Subcutaneous abdominal adipose tissue (tissue), 5 donors: ENCODE measurements at regions not wholly inside any gene's neighbourhood (a gene's known extent, or its start where the extent isn't known, plus 50 kb on each side); places are given as distances from the start of the nearest gene placed in this dataset.

Experiments used
- H3K27ac ChIP-seq: one replicate; pipeline ENCODE4 v1.7.0; 2013; ENCODE audit warnings: low read depth, mild to moderate bottlenecking, inconsistent platforms, low read length, moderate library complexity
- H3K27me3 ChIP-seq, 5 donors: one replicate each; pipeline ENCODE4 v1.7.0; 2013; ENCODE audit warnings: low read length in 5 of 5, inconsistent platforms in 1 of 5; ENCODE audit not compliant: control insufficient read depth in 5 of 5, insufficient read depth in 4 of 5
- H3K36me3 ChIP-seq, 5 donors: one replicate each; pipeline ENCODE4 v1.7.0; 2013; ENCODE audit warnings: low read length in 5 of 5; ENCODE audit not compliant: control insufficient read depth in 5 of 5, insufficient read depth in 5 of 5
- H3K4me1 ChIP-seq, 5 donors: one replicate each; pipeline ENCODE4 v1.7.0; 2013; ENCODE audit warnings: low read length in 5 of 5, mild to moderate bottlenecking in 3 of 5, moderate library complexity in 1 of 5; ENCODE audit not compliant: control insufficient read depth in 5 of 5, insufficient read depth in 5 of 5
- H3K4me3 ChIP-seq, 5 donors: one replicate each; pipeline ENCODE4 v1.7.0; 2013; ENCODE audit warnings: low read length in 5 of 5, low read depth in 1 of 5
- H3K9ac ChIP-seq, 5 donors: one replicate each; pipeline ENCODE4 v1.7.0; 2013; ENCODE audit warnings: low read length in 5 of 5, mild to moderate bottlenecking in 4 of 5, moderate library complexity in 3 of 5
- H3K9me3 ChIP-seq, 5 donors: one replicate each; pipeline ENCODE4 v1.7.0; 2013; ENCODE audit warnings: low read length in 5 of 5; ENCODE audit not compliant: control insufficient read depth in 5 of 5
- donor health status: healthy.
- donor health status: healthy.
- donor health status: healthy.
- donor health status: healthy.
- donor health status: healthy.

DNA sequence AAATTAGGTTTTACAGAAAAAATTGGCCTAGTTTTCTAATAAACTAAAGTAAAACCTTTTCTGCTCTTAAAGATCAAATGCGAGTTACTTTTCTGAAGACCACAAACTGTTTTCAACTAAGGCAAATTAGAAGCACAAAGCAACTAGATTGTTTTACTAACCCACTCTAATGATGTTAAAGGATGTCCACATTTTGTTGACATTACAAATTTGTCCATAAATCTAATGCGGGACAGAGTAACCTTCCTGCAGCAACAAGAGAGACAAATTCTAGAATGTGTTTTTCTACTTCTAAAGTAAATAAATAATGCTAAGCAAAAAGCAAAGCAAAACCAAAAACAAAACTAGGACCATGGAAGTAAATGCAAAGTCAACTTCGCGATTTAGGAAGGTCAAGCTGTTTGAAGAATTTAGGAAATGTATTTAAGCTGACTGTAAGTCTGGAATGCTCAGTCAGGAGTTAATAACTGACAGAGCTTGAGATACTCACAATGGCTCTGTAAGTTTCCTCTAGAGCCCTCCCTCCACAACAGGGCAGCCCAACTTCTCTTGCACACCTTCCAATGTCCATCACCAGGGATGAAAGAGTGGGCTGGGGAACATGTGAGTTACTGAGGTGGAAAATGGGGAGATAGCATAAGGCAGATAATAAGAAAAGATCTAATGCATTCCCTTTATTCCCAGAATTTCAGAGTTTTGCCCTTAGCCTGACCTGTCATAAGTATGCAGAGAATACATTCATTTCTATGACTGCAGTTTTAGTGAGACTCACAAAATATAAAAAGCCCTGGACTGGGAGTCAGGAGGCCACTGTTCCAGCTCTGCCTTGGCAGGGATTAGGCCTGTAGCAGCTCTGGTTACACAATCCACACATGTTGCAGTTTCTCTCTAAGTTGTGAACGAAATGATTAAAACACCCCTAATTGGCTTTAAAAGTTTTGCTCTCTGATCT is 158.8 kb downstream of the FOXA2 start:
- Histone ChIP-seq H3K9ac (peak overlapping the region in 1 of 5 donors; percentile 23), H3K27me3 (peaks cover 0 to 10% (median 2%) of the 10 kb centered on the region in 5 donors), H3K36me3 (no peaks in the 10 kb centered on the region), H3K4me3 (no peak overlapping the region), H3K27ac (no peak overlapping the region), H3K4me1 (peaks cover 0 to 4% (median 0%) of the 10 kb centered on the region in 5 donors), H3K9me3 (peaks cover 0 to 2% (median 0%) of the 10 kb centered on the region in 5 donors)

DNA sequence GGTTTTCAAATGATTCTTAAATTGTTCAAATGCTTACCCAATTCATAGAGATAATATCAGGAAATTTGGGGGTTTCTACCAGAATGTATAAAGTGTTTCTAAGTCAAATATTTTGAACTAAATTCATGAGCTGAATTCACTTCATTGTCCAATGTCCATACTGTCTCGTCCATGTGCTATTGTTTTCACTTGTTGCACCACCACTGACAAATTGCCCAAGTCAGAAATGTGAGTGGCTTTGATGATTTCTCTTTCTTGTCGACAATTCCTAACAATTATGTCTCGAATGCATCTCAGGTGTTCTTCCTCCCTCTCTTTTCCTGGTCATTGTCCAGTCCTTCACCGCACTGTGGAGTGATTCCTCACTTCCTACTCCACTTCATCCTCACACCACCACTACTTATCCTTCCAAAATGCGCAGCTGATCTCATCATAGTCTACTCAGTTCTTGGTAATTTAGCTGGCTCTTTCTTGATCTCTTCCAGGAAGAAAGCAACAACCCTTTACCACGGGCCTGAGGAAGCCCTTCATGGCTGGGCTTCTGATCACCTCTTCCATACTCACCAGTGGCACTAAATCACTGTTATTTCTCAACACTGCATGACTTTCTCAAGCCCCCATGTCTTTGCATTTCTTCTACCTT is 161.1 kb downstream of the FOXA2 start:
- peaks cover 0 to 2% (median 0%) of the 10 kb centered on the region in 5 donors for H3K9me3 ChIP-seq
- no peak overlapping the region for H3K9ac ChIP-seq
- no peaks in the 10 kb centered on the region for H3K36me3 ChIP-seq
- H3K27ac ChIP-seq, result no peak overlapping the region
- no peak overlapping the region for H3K4me3 ChIP-seq
- no peaks in the 10 kb centered on the region for H3K27me3 ChIP-seq
- peaks cover 0 to 4% (median 0%) of the 10 kb centered on the region in 5 donors for H3K4me1 ChIP-seq

DNA sequence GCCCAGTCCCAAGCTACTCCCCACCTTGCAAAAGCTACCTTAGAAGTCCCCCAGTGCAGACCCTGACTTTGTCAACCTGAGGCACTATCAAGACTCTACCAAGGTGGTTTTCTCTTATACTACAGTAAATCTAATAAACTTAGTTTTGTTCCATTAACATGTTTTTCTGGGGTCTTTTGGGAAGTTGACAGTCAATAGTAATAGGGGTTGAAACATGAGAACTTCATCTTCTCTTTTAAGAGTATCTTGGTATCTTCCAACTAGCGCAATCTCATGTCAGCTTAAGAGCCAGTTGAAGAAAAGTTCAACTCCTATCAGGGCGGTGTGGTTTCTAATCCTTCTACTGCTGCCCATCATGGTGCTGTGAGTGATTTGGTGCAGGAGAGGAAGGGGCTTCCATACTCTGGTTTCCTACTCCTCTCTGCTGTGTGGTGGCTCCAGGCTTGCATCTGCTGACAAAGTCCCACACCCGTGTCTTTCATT is 164.2 kb downstream of the FOXA2 start:
- H3K4me3 ChIP-seq, result no peak overlapping the region
- no peaks in the 10 kb centered on the region for H3K36me3 ChIP-seq
- peaks cover 0 to 4% (median 0%) of the 10 kb centered on the region in 5 donors for H3K4me1 ChIP-seq
- no peak overlapping the region for H3K9ac ChIP-seq
- no peaks in the 10 kb centered on the region for H3K27me3 ChIP-seq
- no peak overlapping the region for H3K27ac ChIP-seq
- H3K9me3 ChIP-seq, result peaks cover 0 to 2% (median 0%) of the 10 kb centered on the region in 5 donors

DNA sequence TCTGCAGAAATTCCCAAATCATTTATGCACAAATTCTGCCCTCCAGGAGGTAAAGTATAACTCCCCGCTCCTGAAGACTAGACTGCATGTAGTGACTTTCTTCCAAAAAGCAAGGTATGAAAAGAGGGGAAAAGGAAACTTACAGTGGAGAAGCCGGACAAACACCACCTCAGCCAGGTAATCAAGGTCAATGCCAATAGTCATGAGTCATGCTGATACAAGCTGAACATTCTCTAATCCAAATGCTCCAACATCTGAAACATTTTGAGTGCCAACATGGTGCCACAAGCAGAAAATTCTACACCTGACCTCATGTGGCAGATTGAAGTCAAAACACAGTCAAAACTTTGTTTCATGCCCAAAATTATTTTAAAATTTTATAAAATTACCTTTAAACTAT is 165.6 kb downstream of the FOXA2 start:
- H3K4me1 ChIP-seq, result peaks cover 0 to 9% (median 6%) of the 10 kb centered on the region in 5 donors
- no peaks in the 10 kb centered on the region for H3K27me3 ChIP-seq
- H3K9ac ChIP-seq, result no peak overlapping the region
- H3K9me3 ChIP-seq, result no peaks in the 10 kb centered on the region
- H3K36me3 ChIP-seq, result no peaks in the 10 kb centered on the region
- H3K4me3 ChIP-seq, result no peak overlapping the region
- no peak overlapping the region for H3K27ac ChIP-seq

DNA sequence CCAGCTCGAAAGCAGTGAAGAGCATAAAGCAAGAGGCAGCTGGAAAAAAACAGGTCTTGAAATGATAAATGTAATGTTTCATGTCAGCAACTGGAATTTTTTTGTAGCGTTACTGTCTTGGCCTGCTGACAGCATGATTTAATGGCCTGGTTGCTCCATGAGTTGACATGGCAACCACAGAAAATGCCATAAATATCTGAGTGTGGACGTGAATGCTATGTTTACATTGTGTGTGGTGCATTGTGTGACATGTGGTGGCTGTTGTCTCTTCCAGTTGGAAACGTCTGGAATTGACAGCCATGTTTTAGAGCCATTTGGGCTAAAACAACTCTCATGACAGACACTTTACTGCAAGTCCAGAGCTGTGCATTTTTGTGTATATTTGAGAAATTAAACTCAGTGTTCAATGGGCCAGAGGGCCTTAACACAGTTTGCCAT is 170.0 kb downstream of the FOXA2 start:
- Histone ChIP-seq H3K4me3 (no peak overlapping the region), H3K9ac (no peak overlapping the region), H3K27me3 (no peaks in the 10 kb centered on the region), H3K9me3 (no peaks in the 10 kb centered on the region), H3K4me1 (peaks cover 0 to 21% (median 12%) of the 10 kb centered on the region in 5 donors), H3K27ac (no peak overlapping the region), H3K36me3 (no peaks in the 10 kb centered on the region)

DNA sequence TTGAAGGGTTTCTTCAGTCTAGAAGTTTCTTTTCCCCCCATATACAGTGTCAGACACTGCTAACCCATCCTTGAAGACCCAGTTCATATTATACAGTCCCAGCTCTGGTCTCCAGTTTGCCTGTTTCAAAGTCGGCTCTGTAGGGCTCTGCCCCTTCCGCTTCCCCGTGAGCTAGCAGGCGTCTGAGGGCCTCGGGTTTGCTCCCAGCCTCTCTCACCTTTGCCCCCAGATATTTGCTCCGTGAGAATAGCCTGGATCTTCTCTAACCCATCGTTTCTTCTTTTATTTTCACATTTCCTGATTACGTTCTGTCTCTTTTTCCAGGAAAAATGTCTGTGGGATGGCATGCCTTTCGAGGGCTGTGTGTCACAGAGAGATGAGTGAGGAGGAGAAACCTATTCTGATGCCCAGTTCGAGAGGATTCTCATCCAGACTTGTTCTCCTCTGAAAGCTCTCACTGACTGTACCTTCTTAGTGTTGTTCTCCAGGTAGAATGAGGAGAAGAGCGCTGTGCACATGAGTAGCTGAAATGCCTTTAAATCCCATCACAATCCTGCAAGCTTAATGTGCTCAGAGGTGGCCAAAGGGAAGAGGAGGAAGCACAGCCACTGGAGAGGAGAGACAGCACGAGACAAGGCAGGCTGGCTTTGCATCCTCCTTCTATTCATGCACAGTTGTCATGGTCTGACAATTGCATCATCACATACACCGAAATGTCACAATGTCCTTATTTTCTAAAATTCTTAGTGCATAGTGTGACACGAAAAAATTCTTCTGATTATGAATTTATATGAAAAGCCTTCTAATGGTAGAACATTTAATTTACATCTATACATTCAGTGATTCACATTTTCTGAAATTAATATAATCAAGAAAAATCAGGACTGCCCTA is 171.1 kb downstream of the FOXA2 start:
- peaks cover 0 to 21% (median 12%) of the 10 kb centered on the region in 5 donors for H3K4me1 ChIP-seq
- H3K9ac ChIP-seq, result no peak overlapping the region
- no peak overlapping the region for H3K4me3 ChIP-seq
- H3K27ac ChIP-seq, result no peak overlapping the region
- H3K27me3 ChIP-seq, result no peaks in the 10 kb centered on the region
- H3K36me3 ChIP-seq, result no peaks in the 10 kb centered on the region
- no peaks in the 10 kb centered on the region for H3K9me3 ChIP-seq

DNA sequence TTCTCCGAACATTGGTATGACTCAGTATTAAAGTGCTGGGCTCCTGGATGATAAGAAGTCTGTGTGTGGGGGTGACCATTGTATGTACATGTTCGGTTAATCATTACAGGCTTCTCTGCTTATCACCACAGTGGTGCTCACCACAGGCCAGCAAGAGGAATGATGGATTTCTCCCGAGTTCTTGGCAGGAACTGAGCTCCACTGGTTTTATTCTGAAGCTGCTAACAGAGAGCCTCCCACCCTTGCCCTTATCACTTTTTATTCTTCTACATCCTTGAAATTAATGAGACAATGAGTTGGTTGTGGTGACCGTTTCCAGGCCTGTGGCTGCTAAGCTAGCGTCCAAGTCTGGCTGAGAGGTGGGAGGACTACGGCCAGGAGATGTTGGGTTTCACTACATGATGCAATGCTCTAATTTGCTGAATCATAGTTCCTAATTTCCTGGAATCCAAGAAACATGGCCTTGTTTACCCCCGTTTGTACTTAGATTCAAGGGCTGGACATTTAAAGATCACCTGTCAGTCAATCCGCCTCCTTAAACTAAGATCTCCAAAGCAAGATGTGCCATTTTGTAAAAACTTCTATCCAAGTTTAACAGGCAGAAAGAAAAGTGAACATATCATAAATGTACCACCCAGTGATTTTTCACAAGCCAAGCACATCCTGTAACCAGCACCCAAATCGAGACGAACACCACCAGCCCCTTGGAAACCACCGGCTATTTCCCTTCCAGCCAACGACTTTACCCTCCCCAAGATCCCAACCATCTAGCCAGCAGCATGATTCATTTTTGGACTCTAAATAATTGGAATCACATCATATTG is 172.5 kb downstream of the FOXA2 start:
- Histone ChIP-seq H3K4me1 (peaks cover 0 to 21% (median 12%) of the 10 kb centered on the region in 5 donors), H3K27ac (peak overlapping the region; percentile 4), H3K9me3 (no peaks in the 10 kb centered on the region), H3K27me3 (no peaks in the 10 kb centered on the region), H3K4me3 (no peak overlapping the region), H3K36me3 (no peaks in the 10 kb centered on the region), H3K9ac (no peak overlapping the region)

DNA sequence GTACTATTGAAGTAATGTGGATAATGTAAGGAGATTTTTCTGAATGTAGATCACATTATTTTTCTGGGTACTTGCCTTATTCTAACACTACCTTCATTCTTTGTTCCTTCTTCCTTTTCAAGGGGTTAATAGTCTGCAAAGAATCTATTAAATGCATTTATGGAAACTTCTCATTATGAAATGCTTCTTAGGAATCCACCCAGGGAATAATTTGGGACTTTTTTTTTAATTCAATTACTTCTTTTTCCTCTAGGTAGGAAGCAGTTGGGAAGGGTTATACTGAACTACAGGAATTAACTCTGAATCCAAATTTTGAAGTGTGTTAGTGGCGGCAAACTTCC is 173.1 kb downstream of the FOXA2 start:
- no peaks in the 10 kb centered on the region for H3K9me3 ChIP-seq
- H3K36me3 ChIP-seq, result no peaks in the 10 kb centered on the region
- no peak overlapping the region for H3K4me3 ChIP-seq
- H3K4me1 ChIP-seq, result peaks cover 0 to 21% (median 12%) of the 10 kb centered on the region in 5 donors
- no peaks in the 10 kb centered on the region for H3K27me3 ChIP-seq
- H3K27ac ChIP-seq, result peak overlapping the region; percentile 4
- no peak overlapping the region for H3K9ac ChIP-seq

DNA sequence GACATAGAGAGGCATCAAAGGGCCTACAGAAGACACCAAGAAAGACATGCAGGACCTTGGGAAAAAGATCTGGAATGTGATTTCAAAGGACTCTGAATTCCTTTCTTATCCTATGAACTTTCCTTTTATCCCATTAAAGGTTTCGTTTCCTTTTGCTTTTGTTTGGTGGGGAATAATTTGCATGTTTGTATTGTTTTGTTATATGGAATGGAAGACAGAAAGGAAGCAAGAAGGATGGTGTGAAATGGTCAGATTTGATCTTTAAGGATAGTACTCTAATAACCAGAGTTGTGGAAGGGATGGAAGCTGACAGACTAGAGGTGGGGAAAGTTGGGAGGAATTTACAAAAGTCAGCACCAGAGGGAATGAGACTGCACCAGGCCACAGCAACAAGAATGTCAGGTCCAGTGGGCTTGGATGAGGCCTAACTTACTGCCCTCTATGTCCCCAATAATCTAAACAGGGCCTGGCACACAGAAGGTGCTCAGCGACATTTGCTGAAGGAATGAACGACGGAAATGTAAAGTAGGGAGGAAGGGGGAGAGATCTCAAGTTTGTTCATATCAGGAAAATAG is 173.7 kb downstream of the FOXA2 start:
- no peak overlapping the region for H3K27ac ChIP-seq

More for the DNA sequence above, 173.7 kb downstream of the FOXA2 start:
- Histone ChIP-seq H3K9ac (no peak overlapping the region), H3K4me3 (no peak overlapping the region), H3K4me1 (peaks cover 0 to 21% (median 12%) of the 10 kb centered on the region in 5 donors), H3K36me3 (no peaks in the 10 kb centered on the region), H3K9me3 (no peaks in the 10 kb centered on the region), H3K27me3 (no peaks in the 10 kb centered on the region)
